Omental fat pad (tissue), 3 donors: ENCODE measurements at regions not wholly inside any gene's neighbourhood (a gene's known extent, or its start where the extent isn't known, plus 50 kb on each side); places are given as distances from the start of the nearest gene placed in this dataset.

ENCODE experiments used
- ATAC-seq: fragments of 150-250 bp; one replicate; pipeline ENCODE4 v1.9.1; 2016; ENCODE audit warnings: mild to moderate bottlenecking, moderate library complexity; ENCODE audit not compliant: low FRiP score
- DNase-seq: peaks from one replicate; pipeline ENCODE4 v3.0.0-alpha.2; 2019; ENCODE audit warnings: low spot score
- CTCF ChIP-seq, 3 donors: fragments of 450-650 bp; IDR thresholded peaks; one replicate each; pipeline ENCODE4 v1.5.1; 2016 to 2017; ENCODE audit warnings: antibody characterized with exemption in 3 of 3, mild to moderate bottlenecking in 3 of 3, moderate library complexity in 2 of 3

- ATAC-seq, result peak; percentile 32
- no peak for TF ChIP-seq CTCF (IDR thresholded peaks at IDR 0.05)
- no peak for DNase-seq
These were observed 179.5 kb downstream of the REEP3 start for GRCh38 chr10:63700631-63701156.

- no peak for ATAC-seq
- DNase-seq, result no peak
These were observed 180.9 kb downstream of the REEP3 start for GRCh38 chr10:63702092-63702491.

GRCh38 chr10:63703113-63703670 lies 182.0 kb downstream of the REEP3 start:
- ATAC-seq (no peak), DNase-seq (no peak)
- no peak for TF ChIP-seq CTCF (IDR thresholded peaks at IDR 0.05)

More at GRCh38 chr10:63702092-63702491, 180.9 kb downstream of the REEP3 start:
- TF ChIP-seq CTCF (IDR thresholded peaks at IDR 0.05), result no peak

GRCh38 chr10:63703740-63704345 lies 182.6 kb downstream of the REEP3 start:
- ATAC-seq (no peak), DNase-seq (no peak)
- no peak for TF ChIP-seq CTCF (IDR thresholded peaks at IDR 0.05)

- ATAC-seq (peak; percentile 91), DNase-seq (no peak)
- TF ChIP-seq CTCF (IDR thresholded peaks at IDR 0.05), result no peak
These were observed 186.2 kb downstream of the REEP3 start for GRCh38 chr10:63707254-63707910.

GRCh38 chr10:63708421-63708820 lies 187.2 kb downstream of the REEP3 start:
- ATAC-seq (no peak), DNase-seq (no peak)
- no peak for TF ChIP-seq CTCF (IDR thresholded peaks at IDR 0.05)
